Prostate gland (tissue), 2 donors: ENCODE measurements at regions not wholly inside any gene's neighbourhood (a gene's known extent, or its start where the extent isn't known, plus 50 kb on each side); places are given as distances from the start of the nearest gene placed in this dataset.

Experiments
- DNase-seq: peaks from one replicate; pipeline ENCODE4 v3.0.0-alpha.2; 2019; ENCODE audit warnings: low spot score
- H3K27ac ChIP-seq, 2 donors: fragments of 200-600 bp; sonication (generic); 2 replicates each; pipeline ENCODE4 v1.5.1; 2017 to 2019
- H3K27me3 ChIP-seq: fragments of 200-600 bp; sonication (generic); replicated peaks from 2 replicates; pipeline ENCODE4 v1.5.1; 2019; ENCODE audit not compliant: insufficient read depth
- H3K36me3 ChIP-seq, 2 donors: fragments of 200-600 bp; sonication (generic); 1 replicate in 1 of 2; 2 replicates in 1 of 2; pipeline versions ENCODE4 v1.5.1 to v1.8.1; 2017 to 2019
- H3K4me1 ChIP-seq: fragments of 200-600 bp; sonication (generic); replicated peaks from 2 replicates; pipeline ENCODE4 v1.5.1; 2019
- H3K4me3 ChIP-seq, 2 donors: fragments of 200-600 bp; sonication (generic); 2 replicates each; pipeline ENCODE4 v1.5.1; 2017 to 2019
- H3K9me3 ChIP-seq: fragments of 200-600 bp; sonication (generic); 2 replicates; pipeline ENCODE4 v1.5.1; 2017
- POLR2A ChIP-seq: fragments of 450-650 bp; IDR thresholded peaks from one replicate; pipeline ENCODE4 v1.6.1; 2016; ENCODE audit warnings: antibody characterized with exemption, mild to moderate bottlenecking
- POLR2AphosphoS5 ChIP-seq: sonication (generic); formaldehyde crosslinking; IDR thresholded peaks from one replicate; pipeline ENCODE4 v1.6.1; 2017; ENCODE audit warnings: antibody characterized with exemption
- WGBS: methylation state at CpG from one replicate; pipeline ENCODE4 v1.1.5; 2018; 5-methylcytosine and 5-hydroxymethylcytosine counted together
- intact Hi-C: fragments of 100-400 bp; cut with DNase I; formaldehyde crosslinking; loops from one replicate; pipeline ENCODE4 v1.14.2; 2022
- TF ChIP-seq, protein P1 (sequence below), 4 experiments: fragments of 200-600 bp in 2 of 4; fragments of 450-650 bp in 2 of 4; sonication (generic) in 2 of 4; IDR thresholded peaks; 1 replicate in 3 of 4; 2 replicates in 1 of 4; pipeline ENCODE4 v1.5.1; 2016 to 2019; ENCODE audit warnings: antibody characterized with exemption in 4 of 4, mild to moderate bottlenecking in 2 of 4, moderate library complexity in 2 of 4

DNA sequence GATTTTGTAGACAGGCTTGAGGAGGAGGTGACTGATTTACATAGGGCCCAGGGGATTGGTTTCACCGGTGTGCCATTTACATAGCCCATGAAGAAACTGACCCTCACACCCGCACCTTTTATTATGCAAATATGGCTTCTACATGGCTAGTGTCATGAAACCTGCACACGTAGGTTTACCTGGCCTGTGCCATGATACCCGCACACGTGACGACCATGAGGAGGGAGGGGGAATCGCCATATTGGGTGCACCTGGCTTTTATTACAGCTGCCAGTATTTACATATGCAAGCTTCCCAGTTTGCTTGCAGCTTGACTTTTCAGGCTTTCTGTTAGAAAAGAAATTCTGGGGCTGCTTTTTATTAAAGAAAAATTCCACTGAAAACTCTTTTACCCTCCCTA, 359.7 kb downstream of the ADAM29 start:
- Histone ChIP-seq H3K4me3 (no peak overlapping the region), H3K27ac (no peak overlapping the region), H3K9me3 (no peaks in the 10 kb centered on the region), H3K36me3 (no peaks in the 10 kb centered on the region), H3K27me3 (no peaks in the 10 kb centered on the region), H3K4me1 (no peaks in the 10 kb centered on the region)
- TF ChIP-seq POLR2A (no peak), POLR2AphosphoS5 (no peak)
- TF ChIP-seq, protein P1, sequence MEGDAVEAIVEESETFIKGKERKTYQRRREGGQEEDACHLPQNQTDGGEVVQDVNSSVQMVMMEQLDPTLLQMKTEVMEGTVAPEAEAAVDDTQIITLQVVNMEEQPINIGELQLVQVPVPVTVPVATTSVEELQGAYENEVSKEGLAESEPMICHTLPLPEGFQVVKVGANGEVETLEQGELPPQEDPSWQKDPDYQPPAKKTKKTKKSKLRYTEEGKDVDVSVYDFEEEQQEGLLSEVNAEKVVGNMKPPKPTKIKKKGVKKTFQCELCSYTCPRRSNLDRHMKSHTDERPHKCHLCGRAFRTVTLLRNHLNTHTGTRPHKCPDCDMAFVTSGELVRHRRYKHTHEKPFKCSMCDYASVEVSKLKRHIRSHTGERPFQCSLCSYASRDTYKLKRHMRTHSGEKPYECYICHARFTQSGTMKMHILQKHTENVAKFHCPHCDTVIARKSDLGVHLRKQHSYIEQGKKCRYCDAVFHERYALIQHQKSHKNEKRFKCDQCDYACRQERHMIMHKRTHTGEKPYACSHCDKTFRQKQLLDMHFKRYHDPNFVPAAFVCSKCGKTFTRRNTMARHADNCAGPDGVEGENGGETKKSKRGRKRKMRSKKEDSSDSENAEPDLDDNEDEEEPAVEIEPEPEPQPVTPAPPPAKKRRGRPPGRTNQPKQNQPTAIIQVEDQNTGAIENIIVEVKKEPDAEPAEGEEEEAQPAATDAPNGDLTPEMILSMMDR (IDR thresholded peaks at IDR 0.05) = no peak
- no peak for DNase-seq
- intact Hi-C loops = no loop called here
- WGBS = 57% methylated on average over 7 of the region's 7 CpGs

DNA sequence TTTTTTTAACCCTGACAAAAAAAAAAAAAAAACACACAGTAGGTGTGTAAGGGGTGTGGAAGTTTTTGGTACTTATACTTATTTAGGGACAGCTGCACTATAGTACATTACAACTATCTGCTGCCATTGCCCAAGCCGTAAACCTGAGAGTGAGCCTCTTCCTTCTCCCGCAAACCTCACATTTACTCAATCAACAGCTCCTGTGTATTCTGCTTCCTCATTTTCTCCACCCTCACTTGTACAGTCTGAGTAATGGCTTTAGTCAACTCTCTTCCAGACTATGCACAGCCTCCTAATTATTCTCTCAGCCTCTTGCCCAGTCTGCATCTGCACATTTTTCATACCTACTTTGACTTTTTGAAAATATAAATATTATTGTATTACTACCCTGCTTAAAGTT, 362.0 kb downstream of the ADAM29 start:
- Histone ChIP-seq H3K36me3 (no peaks in the 10 kb centered on the region), H3K4me1 (no peaks in the 10 kb centered on the region), H3K27me3 (no peaks in the 10 kb centered on the region), H3K4me3 (no peak overlapping the region), H3K9me3 (no peaks in the 10 kb centered on the region), H3K27ac (no peak overlapping the region)
- 84% methylated on average over 2 of the region's 2 CpGs for WGBS
- DNase-seq = no peak
- TF ChIP-seq, protein P1 (IDR thresholded peaks at IDR 0.05) = no peak
- TF ChIP-seq POLR2AphosphoS5 (no peak), POLR2A (no peak)
- intact Hi-C loops = no loop called here

DNA sequence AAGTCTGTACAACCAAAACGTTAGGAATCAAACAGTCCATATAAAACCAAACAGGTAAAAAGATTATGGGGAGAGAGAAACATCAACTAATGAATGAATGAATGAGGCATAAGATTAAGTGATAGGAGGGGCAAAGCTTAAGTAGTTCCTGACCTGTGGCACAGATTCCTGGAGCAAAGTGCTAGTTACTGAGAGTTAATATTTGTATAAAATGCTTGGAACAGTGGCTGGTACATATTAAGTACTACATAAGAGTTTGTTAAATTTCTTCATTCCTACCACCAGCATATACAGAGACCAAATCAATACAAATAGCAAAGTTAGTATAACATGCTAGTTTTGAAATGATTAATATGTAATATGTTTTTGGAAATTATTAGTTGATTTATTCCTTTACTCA, 363.7 kb downstream of the ADAM29 start:
- intact Hi-C loops = no loop called here
- DNase-seq = no peak
- WGBS = 51% methylated on average over 1 of the region's 1 CpG
- Histone ChIP-seq H3K4me1 (no peaks in the 10 kb centered on the region), H3K9me3 (no peaks in the 10 kb centered on the region), H3K27ac (no peak overlapping the region), H3K27me3 (no peaks in the 10 kb centered on the region), H3K4me3 (no peak overlapping the region), H3K36me3 (no peaks in the 10 kb centered on the region)
- TF ChIP-seq POLR2AphosphoS5 = no peak
- TF ChIP-seq, protein P1 (IDR thresholded peaks at IDR 0.05) = no peak
- no peak for TF ChIP-seq POLR2A

DNA sequence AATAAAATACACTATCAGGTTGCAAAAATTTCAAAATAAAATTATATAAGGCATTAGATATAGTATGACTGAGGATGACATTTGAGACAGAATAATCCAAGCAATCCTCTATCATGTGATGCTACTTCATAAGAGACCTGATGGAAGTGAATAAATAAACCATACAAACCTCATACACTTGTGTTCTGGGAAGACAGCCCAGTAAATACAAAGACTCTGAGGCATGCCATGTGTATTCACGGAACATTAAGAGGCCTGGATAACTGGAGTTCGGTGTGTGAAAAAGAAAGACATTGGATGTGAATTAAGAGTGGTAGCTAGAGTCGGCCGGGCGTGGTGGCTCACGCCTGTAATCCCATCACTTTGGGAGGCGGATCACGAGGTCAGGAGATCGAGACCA, 364.2 kb downstream of the ADAM29 start:
- no peaks in the 10 kb centered on the region for H3K4me1 ChIP-seq
- no peak overlapping the region for H3K4me3 ChIP-seq
- H3K9me3 ChIP-seq = no peaks in the 10 kb centered on the region
- intact Hi-C loops = no loop called here
- H3K27ac ChIP-seq = no peak overlapping the region
- no peaks in the 10 kb centered on the region for H3K27me3 ChIP-seq
- H3K36me3 ChIP-seq = no peaks in the 10 kb centered on the region
- no peak for DNase-seq
- no peak for TF ChIP-seq POLR2AphosphoS5
- TF ChIP-seq, protein P1 (IDR thresholded peaks at IDR 0.05) = no peak
- TF ChIP-seq POLR2A = no peak
- 92% methylated on average over 9 of the region's 9 CpGs for WGBS

DNA sequence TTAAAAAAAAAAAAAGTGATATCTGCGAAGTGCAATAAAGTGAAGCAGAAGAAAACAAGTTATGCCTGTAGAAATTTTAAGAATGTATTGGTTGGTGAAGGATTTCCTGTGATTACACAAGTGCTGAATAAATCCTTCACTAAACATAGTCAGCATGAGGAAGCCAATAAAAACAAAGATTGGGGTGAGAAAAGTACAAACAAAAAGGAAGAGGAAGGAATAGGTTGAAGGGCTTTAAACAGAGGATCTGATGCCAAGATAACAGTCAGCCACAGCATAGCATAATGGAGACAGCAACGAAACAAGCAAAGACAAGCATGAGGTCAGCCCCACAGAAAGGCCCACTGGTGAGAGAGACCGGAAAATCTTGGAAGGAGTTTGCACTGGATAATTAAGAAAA, 372.2 kb downstream of the ADAM29 start:
- Histone ChIP-seq H3K36me3 (no peaks in the 10 kb centered on the region), H3K4me1 (no peaks in the 10 kb centered on the region), H3K27me3 (no peaks in the 10 kb centered on the region), H3K4me3 (no peak overlapping the region), H3K27ac (no peak overlapping the region), H3K9me3 (no peaks in the 10 kb centered on the region)
- no peak for DNase-seq
- intact Hi-C loops = no loop called here
- 44% methylated on average over 3 of the region's 3 CpGs for WGBS
- TF ChIP-seq, protein P1 (IDR thresholded peaks at IDR 0.05) = no peak
- TF ChIP-seq POLR2A (no peak), POLR2AphosphoS5 (no peak)
